Natural killer cell (primary cell): ENCODE measurements at regions not wholly inside any gene's neighbourhood (a gene's known extent, or its start where the extent isn't known, plus 50 kb on each side); places are given as distances from the start of the nearest gene placed in this dataset.

Experiments
- ATAC-seq, 3 donors: fragments of 150-1000 bp in 2 of 3; fragments of 200-7000 bp in 1 of 3; cut with Tn5 transposase; 1 replicate in 1 of 3; 2 replicates in 2 of 3; pipeline ENCODE4 v1.10.0; 2021; ENCODE audit warnings: mild to moderate bottlenecking in 2 of 3, moderate library complexity in 2 of 3
- DNase-seq, 2 donors: peaks; one replicate each; pipeline versions ENCODE4 v3.0.0 to v3.0.0-alpha.2; 2013 to 2021; ENCODE audit warnings: mixed read lengths in 1 of 2
- H3K27ac ChIP-seq: one replicate; pipeline ENCODE4 v1.5.1; 2013; ENCODE audit warnings: mild to moderate bottlenecking, low read length
- H3K27me3 ChIP-seq: one replicate; pipeline ENCODE4 v1.6.1; 2013; ENCODE audit warnings: low read length; ENCODE audit not compliant: control insufficient read depth, insufficient read depth
- H3K36me3 ChIP-seq: one replicate; pipeline ENCODE4 v1.6.1; 2013; ENCODE audit warnings: low read length; ENCODE audit not compliant: control insufficient read depth, insufficient read depth
- H3K4me1 ChIP-seq: one replicate; pipeline ENCODE4 v1.6.1; 2013; ENCODE audit warnings: low read length; ENCODE audit not compliant: control insufficient read depth, insufficient read depth
- H3K4me3 ChIP-seq: one replicate; pipeline ENCODE4 v1.5.1; 2013; ENCODE audit warnings: low read length
- H3K9me3 ChIP-seq: one replicate; pipeline ENCODE4 v1.6.1; 2013; ENCODE audit warnings: low read length; ENCODE audit not compliant: control insufficient read depth, insufficient read depth
- H3K27ac Mint-ChIP-seq, 2 donors: one replicate each; pipeline ENCODE4 v1.8.0; 2022; ENCODE audit warnings: mild to moderate bottlenecking in 2 of 2, mixed read lengths in 2 of 2, moderate library complexity in 1 of 2
- H3K27me3 Mint-ChIP-seq, 2 donors: one replicate each; pipeline ENCODE4 v1.8.0; 2022; ENCODE audit warnings: low read depth in 2 of 2, mixed read lengths in 2 of 2
- H3K36me3 Mint-ChIP-seq: one replicate; pipeline ENCODE4 v1.8.0; 2022; ENCODE audit warnings: mixed read lengths
- H3K4me1 Mint-ChIP-seq, 2 donors: one replicate each; pipeline ENCODE4 v1.8.0; 2022; ENCODE audit warnings: mixed read lengths in 2 of 2
- H3K4me3 Mint-ChIP-seq: one replicate; pipeline ENCODE4 v1.8.0; 2022; ENCODE audit warnings: mild to moderate bottlenecking, moderate library complexity, mixed read lengths
- H3K9me3 Mint-ChIP-seq, 2 donors: one replicate each; pipeline ENCODE4 v1.8.0; 2022; ENCODE audit warnings: mixed read lengths in 2 of 2
- WGBS: methylation state at CpG from one replicate; pipeline ENCODE4 v1.1.7; 2013; ENCODE audit warnings: missing lambda C conversion rate; ENCODE audit not compliant: insufficient coverage; 5-methylcytosine and 5-hydroxymethylcytosine counted together
- intact Hi-C: fragments of 100-400 bp; cut with micrococcal nuclease; formaldehyde crosslinking; loops from one replicate; pipeline ENCODE4 v1.14.2; 2022
- TF ChIP-seq, protein P1 (sequence below): fragments of 200-600 bp; IDR thresholded peaks from one replicate; pipeline ENCODE4 v1.8.0; 2022; ENCODE audit warnings: antibody characterized with exemption

DNA sequence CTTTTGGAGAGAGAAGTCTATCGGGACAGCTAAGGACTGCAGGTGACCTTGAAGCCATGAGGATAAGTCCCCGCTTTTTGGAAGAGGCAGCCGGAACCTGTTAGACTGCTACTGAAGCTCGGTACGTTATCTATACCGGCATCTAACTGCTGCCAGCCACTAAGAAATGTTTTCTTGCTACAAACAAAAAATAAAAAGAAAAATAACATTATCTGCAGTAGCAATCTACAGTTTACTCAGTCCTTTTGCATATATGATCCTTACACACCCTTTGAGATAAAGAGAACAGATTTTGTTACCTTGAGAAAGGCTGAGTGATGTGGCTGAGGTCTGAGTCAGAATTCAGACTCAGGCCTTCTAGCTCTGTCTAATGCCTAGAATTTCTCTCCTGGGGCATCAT, 314.6 kb downstream of the CDH26 start:
- H3K4me3 Mint-ChIP-seq, result no peak overlapping the region
- H3K4me1 Mint-ChIP-seq, result no peaks in the 10 kb centered on the region
- DNase-seq (no peak), ATAC-seq (no peak)
- TF ChIP-seq, protein P1, sequence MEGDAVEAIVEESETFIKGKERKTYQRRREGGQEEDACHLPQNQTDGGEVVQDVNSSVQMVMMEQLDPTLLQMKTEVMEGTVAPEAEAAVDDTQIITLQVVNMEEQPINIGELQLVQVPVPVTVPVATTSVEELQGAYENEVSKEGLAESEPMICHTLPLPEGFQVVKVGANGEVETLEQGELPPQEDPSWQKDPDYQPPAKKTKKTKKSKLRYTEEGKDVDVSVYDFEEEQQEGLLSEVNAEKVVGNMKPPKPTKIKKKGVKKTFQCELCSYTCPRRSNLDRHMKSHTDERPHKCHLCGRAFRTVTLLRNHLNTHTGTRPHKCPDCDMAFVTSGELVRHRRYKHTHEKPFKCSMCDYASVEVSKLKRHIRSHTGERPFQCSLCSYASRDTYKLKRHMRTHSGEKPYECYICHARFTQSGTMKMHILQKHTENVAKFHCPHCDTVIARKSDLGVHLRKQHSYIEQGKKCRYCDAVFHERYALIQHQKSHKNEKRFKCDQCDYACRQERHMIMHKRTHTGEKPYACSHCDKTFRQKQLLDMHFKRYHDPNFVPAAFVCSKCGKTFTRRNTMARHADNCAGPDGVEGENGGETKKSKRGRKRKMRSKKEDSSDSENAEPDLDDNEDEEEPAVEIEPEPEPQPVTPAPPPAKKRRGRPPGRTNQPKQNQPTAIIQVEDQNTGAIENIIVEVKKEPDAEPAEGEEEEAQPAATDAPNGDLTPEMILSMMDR, result no peak
- Histone ChIP-seq H3K4me3 (no peak overlapping the region), H3K27me3 (no peaks in the 10 kb centered on the region), H3K9me3 (no peaks in the 10 kb centered on the region), H3K4me1 (no peaks in the 10 kb centered on the region), H3K36me3 (no peaks in the 10 kb centered on the region), H3K27ac (no peak overlapping the region)
- H3K36me3 Mint-ChIP-seq, result no peaks in the 10 kb centered on the region
- intact Hi-C loops, result no loop called here
- no peaks in the 10 kb centered on the region for H3K27me3 Mint-ChIP-seq
- H3K27ac Mint-ChIP-seq, result no peak overlapping the region
- 78% methylated on average over 6 of the region's 6 CpGs for WGBS
- no peaks in the 10 kb centered on the region for H3K9me3 Mint-ChIP-seq

DNA sequence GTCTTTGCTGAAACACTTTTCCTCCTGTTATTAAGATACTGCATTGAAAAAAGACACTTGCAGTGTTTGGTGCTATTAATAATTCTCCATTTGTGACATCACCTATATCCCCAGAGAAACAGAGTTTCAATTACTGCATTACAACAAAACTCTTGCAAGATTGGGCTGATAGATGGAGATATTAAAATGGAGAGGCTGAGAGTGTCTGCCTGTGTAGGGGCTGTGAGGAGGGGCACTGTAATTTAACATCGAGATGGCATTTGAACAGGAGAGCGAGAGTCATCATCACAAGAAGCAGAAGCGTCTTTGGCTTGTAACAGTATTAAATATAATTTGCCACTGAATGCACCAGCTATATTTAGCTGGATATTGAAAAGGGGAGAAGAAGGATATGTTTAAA, 316.5 kb downstream of the CDH26 start:
- Histone ChIP-seq H3K4me3 (no peak overlapping the region), H3K36me3 (no peaks in the 10 kb centered on the region), H3K9me3 (no peaks in the 10 kb centered on the region), H3K27me3 (no peaks in the 10 kb centered on the region), H3K4me1 (no peaks in the 10 kb centered on the region), H3K27ac (no peak overlapping the region)
- TF ChIP-seq, protein P1, result no peak
- intact Hi-C loops, result no loop called here
- H3K27ac Mint-ChIP-seq, result no peak overlapping the region
- no peak overlapping the region for H3K4me3 Mint-ChIP-seq
- DNase-seq (no peak), ATAC-seq (no peak)
- H3K4me1 Mint-ChIP-seq, result no peaks in the 10 kb centered on the region
- H3K27me3 Mint-ChIP-seq, result no peaks in the 10 kb centered on the region
- no peaks in the 10 kb centered on the region for H3K36me3 Mint-ChIP-seq
- 95% methylated on average over 3 of the region's 3 CpGs for WGBS
- H3K9me3 Mint-ChIP-seq, result no peaks in the 10 kb centered on the region

DNA sequence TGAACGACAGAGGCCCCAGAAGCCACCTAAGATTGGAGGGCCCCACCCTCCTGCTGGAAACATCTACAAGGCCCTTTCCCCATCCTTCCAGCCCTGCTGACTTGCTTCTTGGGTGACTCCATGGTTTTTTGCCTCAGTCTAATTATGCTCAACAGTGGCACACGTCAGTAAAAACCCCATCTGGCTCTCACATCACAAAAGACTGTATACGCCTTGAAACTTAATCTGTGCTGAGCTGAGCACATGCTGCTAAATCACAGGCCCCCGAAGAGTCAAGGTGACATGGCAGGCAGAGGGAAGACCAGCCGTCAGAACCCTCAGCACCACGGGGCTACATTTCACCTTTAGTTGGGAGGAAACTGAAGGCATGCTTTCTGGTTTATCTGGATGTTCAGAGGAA, 323.1 kb downstream of the CDH26 start:
- TF ChIP-seq, protein P1, result no peak
- Histone ChIP-seq H3K9me3 (no peaks in the 10 kb centered on the region), H3K27ac (no peak overlapping the region), H3K36me3 (no peaks in the 10 kb centered on the region), H3K27me3 (no peaks in the 10 kb centered on the region), H3K4me3 (no peak overlapping the region), H3K4me1 (no peaks in the 10 kb centered on the region)
- ATAC-seq (no peak), DNase-seq (no peak)
- intact Hi-C loops, result no loop called here
- 87% methylated on average over 6 of the region's 6 CpGs for WGBS
- H3K9me3 Mint-ChIP-seq, result peaks cover 3 to 4% of the 10 kb centered on the region in 2 donors
- H3K4me3 Mint-ChIP-seq, result no peak overlapping the region
- no peak overlapping the region for H3K27ac Mint-ChIP-seq
- H3K4me1 Mint-ChIP-seq, result no peaks in the 10 kb centered on the region
- no peaks in the 10 kb centered on the region for H3K27me3 Mint-ChIP-seq
- peaks cover 8% of the 10 kb centered on the region for H3K36me3 Mint-ChIP-seq

DNA sequence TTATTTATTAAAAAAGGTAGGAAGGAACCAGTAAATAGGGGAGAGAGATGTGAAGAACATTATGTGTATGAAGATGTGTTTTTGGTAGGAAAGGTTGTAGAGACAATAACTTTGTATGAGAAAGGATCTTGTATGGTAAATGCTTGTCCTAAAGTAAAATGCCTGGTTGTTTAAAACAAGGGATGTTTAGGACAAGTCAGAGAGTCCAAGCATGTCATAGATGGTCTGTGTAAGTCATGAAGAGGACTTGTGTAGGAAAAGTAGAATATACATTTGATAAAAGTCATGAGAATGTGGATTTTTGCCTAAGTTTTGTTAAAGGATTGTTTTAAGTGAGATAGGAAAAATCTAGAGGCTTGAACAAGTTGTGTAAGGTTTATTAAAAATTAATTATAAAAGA, 325.1 kb downstream of the CDH26 start:
- Histone ChIP-seq H3K27ac (no peak overlapping the region), H3K9me3 (no peaks in the 10 kb centered on the region), H3K4me1 (no peaks in the 10 kb centered on the region), H3K27me3 (no peaks in the 10 kb centered on the region), H3K36me3 (no peaks in the 10 kb centered on the region), H3K4me3 (no peak overlapping the region)
- H3K9me3 Mint-ChIP-seq, result peaks cover 3 to 4% of the 10 kb centered on the region in 2 donors
- DNase-seq, result no peak
- H3K4me3 Mint-ChIP-seq, result no peak overlapping the region
- no peaks in the 10 kb centered on the region for H3K27me3 Mint-ChIP-seq
- H3K27ac Mint-ChIP-seq, result no peak overlapping the region
- ATAC-seq, result no peak
- intact Hi-C loops, result no loop called here
- TF ChIP-seq, protein P1, result no peak
- H3K4me1 Mint-ChIP-seq, result no peaks in the 10 kb centered on the region
- peaks cover 8% of the 10 kb centered on the region for H3K36me3 Mint-ChIP-seq
